ENCODE measurements at regions not wholly inside any gene's neighbourhood (a gene's known extent, or its start where the extent isn't known, plus 50 kb on each side); places are given as distances from the start of the nearest gene placed in this dataset.

GRCh38 chr9:90960941-90961340, 159.3 kb downstream of the SYK start:
- no peak overlapping the region for H3K4me3 Mint-ChIP-seq
- no CpG with 5 or more reads among the region's 5 CpGs for WGBS (ENCODE audit: insufficient coverage)

DNA sequence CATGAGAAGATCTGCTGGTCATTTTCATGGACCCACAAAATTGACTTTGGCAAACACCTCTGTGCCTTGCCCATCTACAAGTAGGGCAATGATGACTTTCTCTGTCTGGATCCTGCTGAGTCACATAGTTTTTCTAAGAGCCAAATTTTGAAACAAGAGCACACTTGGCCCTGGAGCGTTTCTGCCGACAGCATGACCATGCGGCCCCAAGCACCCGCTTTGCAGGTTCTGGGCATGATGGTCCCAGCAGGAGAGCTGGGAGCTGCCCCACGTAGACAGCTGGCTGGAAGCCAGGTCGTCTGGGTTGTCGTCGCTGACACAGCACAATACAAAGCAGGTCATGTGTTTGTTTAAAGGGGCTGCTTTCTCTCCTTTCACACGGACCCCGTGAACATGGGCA, 159.8 kb downstream of the SYK start:
- H3K27me3 Mint-ChIP-seq, result peaks cover 54% of the 10 kb centered on the region
- H3K27me3 ChIP-seq (replicated peaks in 1 of 4; ENCODE audit: control extremely low read depth in 1 of 4, control insufficient read depth in 3 of 4, insufficient read depth in 4 of 4, low read length in 3 of 4), result peaks cover 0 to 9% (median 0%) of the 10 kb centered on the region in 4 experiments
- no peaks in the 10 kb centered on the region for H4K20me1 ChIP-seq (ENCODE audit: control insufficient read depth, insufficient read depth, low read length, poor library complexity, severe bottlenecking)
- no peak overlapping the region for H3K27ac ChIP-seq (ENCODE audit: low read length in 2 of 2)
- no peaks in the 10 kb centered on the region for H3K9me3 Mint-ChIP-seq (ENCODE audit: insufficient read depth)
- H3K79me2 ChIP-seq (ENCODE audit: control insufficient read depth, insufficient read depth, low read length), result no peaks in the 10 kb centered on the region
- peaks cover 0 to 5% (median 0%) of the 10 kb centered on the region in 3 donors for H3K9me3 ChIP-seq (ENCODE audit: control extremely low read depth in 1 of 3, control insufficient read depth in 2 of 3, insufficient read depth in 1 of 3, low read length in 2 of 3)
- CTCF ChIA-PET, result no interaction called here
- ATAC-seq (ENCODE audit: low read depth) (no peak), DNase-seq (no peak)
- no peak overlapping the region for H3K9ac ChIP-seq (ENCODE audit: low read length)
- no peak overlapping the region for H3K4me3 Mint-ChIP-seq
- H3K4me2 ChIP-seq (replicated peaks; ENCODE audit: low read depth, low read length, poor library complexity, severe bottlenecking), result no peak overlapping the region
- peaks cover 11% of the 10 kb centered on the region for H3K4me1 Mint-ChIP-seq
- peaks cover 10 to 11% of the 10 kb centered on the region in 2 donors for H3K4me1 ChIP-seq (ENCODE audit: control insufficient read depth in 2 of 2, insufficient read depth in 2 of 2, low read length in 2 of 2)
- intact Hi-C loops (cut with micrococcal nuclease), result no loop called here
- POLR2A ChIA-PET, result no interaction called here
- TF ChIP-seq CTCF (IDR thresholded peaks at IDR 0.05), result no peak
- no peak for TF ChIP-seq EZH2 (IDR thresholded peaks at IDR 0.05; ENCODE audit: borderline replicate concordance, insufficient read depth, low read depth, low read length, poor library complexity, severe bottlenecking)
- no peaks in the 10 kb centered on the region for H3K36me3 ChIP-seq (replicated peaks in 1 of 2; ENCODE audit: control extremely low read depth in 1 of 2, control insufficient read depth in 1 of 2, extremely low read depth in 1 of 2, insufficient read depth in 2 of 2, low read length in 1 of 2)
- H3K27ac Mint-ChIP-seq, result no peak overlapping the region
- no peak overlapping the region for H2AFZ ChIP-seq (ENCODE audit: insufficient read depth, low read depth, low read length, poor library complexity, severe bottlenecking)
- no peak overlapping the region for H3K4me3 ChIP-seq (ENCODE audit: control extremely low read depth in 1 of 5, extremely low read depth in 1 of 5, insufficient read depth in 1 of 5, low read depth in 2 of 5, low read length in 4 of 5)
- WGBS (ENCODE audit: insufficient coverage), result 75% methylated on average over 10 of the region's 10 CpGs

More at GRCh38 chr9:90960941-90961340, 159.3 kb downstream of the SYK start:
- Histone ChIP-seq H3K79me2 (ENCODE audit: control insufficient read depth, insufficient read depth, low read length) (no peaks in the 10 kb centered on the region), H3K4me3 (ENCODE audit: control extremely low read depth in 1 of 5, extremely low read depth in 1 of 5, insufficient read depth in 1 of 5, low read depth in 2 of 5, low read length in 4 of 5) (no peak overlapping the region), H3K4me1 (ENCODE audit: control insufficient read depth in 2 of 2, insufficient read depth in 2 of 2, low read length in 2 of 2) (peaks cover 10 to 11% of the 10 kb centered on the region in 2 donors), H3K9ac (ENCODE audit: low read length) (no peak overlapping the region), H2AFZ (ENCODE audit: insufficient read depth, low read depth, low read length, poor library complexity, severe bottlenecking) (no peak overlapping the region), H3K4me2 (replicated peaks; ENCODE audit: low read depth, low read length, poor library complexity, severe bottlenecking) (no peak overlapping the region), H3K27me3 (replicated peaks in 1 of 4; ENCODE audit: control extremely low read depth in 1 of 4, control insufficient read depth in 3 of 4, insufficient read depth in 4 of 4, low read length in 3 of 4) (peaks cover 0 to 9% (median 0%) of the 10 kb centered on the region in 4 experiments), H4K20me1 (ENCODE audit: control insufficient read depth, insufficient read depth, low read length, poor library complexity, severe bottlenecking) (no peaks in the 10 kb centered on the region), H3K36me3 (replicated peaks in 1 of 2; ENCODE audit: control extremely low read depth in 1 of 2, control insufficient read depth in 1 of 2, extremely low read depth in 1 of 2, insufficient read depth in 2 of 2, low read length in 1 of 2) (no peaks in the 10 kb centered on the region), H3K27ac (ENCODE audit: low read length in 2 of 2) (no peak overlapping the region), H3K9me3 (ENCODE audit: control extremely low read depth in 1 of 3, control insufficient read depth in 2 of 3, insufficient read depth in 1 of 3, low read length in 2 of 3) (peaks cover 0 to 5% (median 0%) of the 10 kb centered on the region in 3 donors)
- Mint-ChIP-seq H3K27me3 (peaks cover 56% of the 10 kb centered on the region), H3K4me1 (peaks cover 11% of the 10 kb centered on the region), H3K27ac (no peak overlapping the region), H3K9me3 (ENCODE audit: insufficient read depth) (no peaks in the 10 kb centered on the region)
- intact Hi-C loops (cut with micrococcal nuclease), result no loop called here
- ChIA-PET POLR2A (no interaction called here), CTCF (no interaction called here)
- TF ChIP-seq EZH2 (IDR thresholded peaks at IDR 0.05; ENCODE audit: borderline replicate concordance, insufficient read depth, low read depth, low read length, poor library complexity, severe bottlenecking) (no peak), CTCF (IDR thresholded peaks at IDR 0.05) (no peak)
- ATAC-seq (ENCODE audit: low read depth), result no peak
- no peak for DNase-seq
